Lung (tissue), 11 donors: ENCODE measurements at regions not wholly inside any gene's neighbourhood (a gene's known extent, or its start where the extent isn't known, plus 50 kb on each side); places are given as distances from the start of the nearest gene placed in this dataset.
A peak's percentile ranks its signal among the peaks of the same experiment; 100 is the strongest.

Source experiments
- ATAC-seq: fragments of 200-7000 bp; cut with Tn5 transposase; one replicate; pipeline ENCODE4 v1.9.1; 2020; ENCODE audit warnings: moderate number of reproducible peaks; ENCODE audit not compliant: insufficient read depth, low FRiP score
- DNase-seq, 3 donors: peaks; one replicate each; pipeline ENCODE4 v3.0.0-alpha.2; 2013 to 2017
- H3K27ac ChIP-seq, 2 donors: one replicate each; pipeline ENCODE4 v1.5.1; 2013; ENCODE audit warnings: mild to moderate bottlenecking in 2 of 2, moderate library complexity in 2 of 2, control low read depth in 1 of 2, inconsistent platforms in 1 of 2, low read depth in 1 of 2, low read length in 1 of 2
- H3K27me3 ChIP-seq, 3 donors: one replicate each; pipeline ENCODE4 v1.5.1; 2013; ENCODE audit warnings: low read length in 2 of 3; ENCODE audit not compliant: control insufficient read depth in 3 of 3, insufficient read depth in 3 of 3
- H3K36me3 ChIP-seq, 4 donors: one replicate each; pipeline ENCODE4 v1.5.1; 2013; ENCODE audit warnings: low read length in 4 of 4, mild to moderate bottlenecking in 1 of 4, moderate library complexity in 1 of 4; ENCODE audit not compliant: control insufficient read depth in 4 of 4, insufficient read depth in 4 of 4
- H3K4me1 ChIP-seq, 5 donors: one replicate each; pipeline ENCODE4 v1.5.1; 2013; ENCODE audit warnings: low read length in 5 of 5, mild to moderate bottlenecking in 2 of 5, moderate library complexity in 1 of 5; ENCODE audit not compliant: control insufficient read depth in 5 of 5, insufficient read depth in 5 of 5
- H3K4me3 ChIP-seq: one replicate; pipeline ENCODE4 v1.5.1; 2013; ENCODE audit warnings: mild to moderate bottlenecking, control low read depth, moderate library complexity
- H3K9ac ChIP-seq, 2 donors: one replicate each; pipeline ENCODE4 v1.5.1; 2013; ENCODE audit warnings: low read length in 2 of 2, control low read depth in 1 of 2; ENCODE audit not compliant: insufficient read depth in 1 of 2
- H3K9me3 ChIP-seq, 4 donors: one replicate each; pipeline ENCODE4 v1.5.1; 2013; ENCODE audit warnings: low read length in 3 of 4, mild to moderate bottlenecking in 1 of 4, moderate library complexity in 1 of 4; ENCODE audit not compliant: control insufficient read depth in 4 of 4, insufficient read depth in 3 of 4
- CTCF ChIP-seq: IDR thresholded peaks from 2 replicates; pipeline ENCODE4 v1.5.1; 2012; ENCODE audit warnings: mild to moderate bottlenecking; ENCODE audit errors: control extremely low read depth, extremely low read depth
- whole genome bisulfite sequencing, 2 donors: extraction: QIAGEN DNeasy Blood & Tissue Kit; methylation state at CpG; one replicate each; pipeline ENCODE4 v1.1.7; 2013; 5-methylcytosine and 5-hydroxymethylcytosine counted together
- donor health status: control.
- donor health status: control.
- donor health status: Bipolar disorder and iron deficiency.
- donor health status: healthy.
- donor health status: DM: yes; HTN: yes; CAD: no.

- Histone ChIP-seq H3K9me3 (no peaks in the 10 kb centered on the region), H3K27me3 (no peaks in the 10 kb centered on the region), H3K36me3 (no peaks in the 10 kb centered on the region), H3K9ac (no peak overlapping the region), H3K27ac (no peak overlapping the region), H3K4me3 (no peak overlapping the region), H3K4me1 (no peaks in the 10 kb centered on the region)
- DNase-seq (no peak), ATAC-seq (no peak)
- WGBS, 2 donors = 72% methylated on average over 3 of the region's 3 CpGs
- TF ChIP-seq CTCF = no peak
These were observed 577.2 kb downstream of the PRKD1 start for GRCh38 chr14:29350496-29350895.

GRCh38 chr14:29351996-29352705 is 575.5 kb downstream of the PRKD1 start:
- TF ChIP-seq CTCF = no peak
- DNase-seq = no peak
- H3K36me3 ChIP-seq = no peaks in the 10 kb centered on the region
- H3K27ac ChIP-seq = no peak overlapping the region
- no peak for ATAC-seq
- H3K27me3 ChIP-seq = no peaks in the 10 kb centered on the region
- peaks cover 0 to 6% (median 0%) of the 10 kb centered on the region in 5 donors for H3K4me1 ChIP-seq
- no peaks in the 10 kb centered on the region for H3K9me3 ChIP-seq
- H3K9ac ChIP-seq = no peak overlapping the region
- no peak overlapping the region for H3K4me3 ChIP-seq
- WGBS, 2 donors = 88 to 95% methylated on average over 4 of the region's 4 CpGs

GRCh38 chr14:29352706-29353080 is 575.0 kb downstream of the PRKD1 start:
- Histone ChIP-seq H3K4me1 (peaks cover 0 to 6% (median 0%) of the 10 kb centered on the region in 5 donors), H3K27ac (no peak overlapping the region), H3K27me3 (no peaks in the 10 kb centered on the region), H3K9ac (no peak overlapping the region), H3K36me3 (no peaks in the 10 kb centered on the region), H3K4me3 (no peak overlapping the region), H3K9me3 (no peaks in the 10 kb centered on the region)
- TF ChIP-seq CTCF = no peak
- no peak for DNase-seq
- WGBS, 2 donors = 70 to 74% methylated on average over 1 of the region's 1 CpG
- no peak for ATAC-seq

GRCh38 chr14:29353513-29353912 is 574.1 kb downstream of the PRKD1 start:
- H3K9me3 ChIP-seq = no peaks in the 10 kb centered on the region
- H3K27ac ChIP-seq = no peak overlapping the region
- ATAC-seq (no peak), DNase-seq (peak in 1 of 3 donors; percentile 4)
- no peak for TF ChIP-seq CTCF
- H3K36me3 ChIP-seq = no peaks in the 10 kb centered on the region
- H3K9ac ChIP-seq = no peak overlapping the region
- H3K27me3 ChIP-seq = no peaks in the 10 kb centered on the region
- no peak overlapping the region for H3K4me3 ChIP-seq
- WGBS, 2 donors = 87 to 90% methylated on average over 5 of the region's 5 CpGs
- peaks cover 0 to 6% (median 0%) of the 10 kb centered on the region in 5 donors for H3K4me1 ChIP-seq
